Glutamatergic neuron (in vitro differentiated cells): ENCODE measurements at regions not wholly inside any gene's neighbourhood (a gene's known extent, or its start where the extent isn't known, plus 50 kb on each side); places are given as distances from the start of the nearest gene placed in this dataset.

Source experiments
- DNase-seq: peaks from one replicate; pipeline ENCODE4 v3.0.0; 2022
- H3K27ac Mint-ChIP-seq: one replicate; pipeline ENCODE4 v1.8.0; 2020; ENCODE audit warnings: mild to moderate bottlenecking, mixed read lengths, inconsistent platforms; ENCODE audit not compliant: unreplicated experiment
- H3K27me3 Mint-ChIP-seq: one replicate; pipeline ENCODE4 v1.8.0; 2020; ENCODE audit warnings: mild to moderate bottlenecking, moderate library complexity, mixed read lengths, inconsistent platforms; ENCODE audit not compliant: unreplicated experiment
- H3K36me3 Mint-ChIP-seq: one replicate; pipeline ENCODE4 v1.8.0; 2020; ENCODE audit warnings: mild to moderate bottlenecking, mixed read lengths, inconsistent platforms; ENCODE audit not compliant: unreplicated experiment
- H3K4me1 Mint-ChIP-seq: one replicate; pipeline ENCODE4 v1.8.0; 2020; ENCODE audit warnings: mild to moderate bottlenecking, low read depth, mixed read lengths, inconsistent platforms; ENCODE audit not compliant: unreplicated experiment
- H3K4me3 Mint-ChIP-seq: one replicate; pipeline ENCODE4 v1.8.0; 2020; ENCODE audit warnings: mild to moderate bottlenecking, mixed read lengths, inconsistent platforms; ENCODE audit not compliant: unreplicated experiment
- H3K9me3 Mint-ChIP-seq: one replicate; pipeline ENCODE4 v1.8.0; 2020; ENCODE audit warnings: mild to moderate bottlenecking, moderate library complexity, mixed read lengths, inconsistent platforms; ENCODE audit not compliant: unreplicated experiment
- CTCF ChIP-seq: fragments of 200-600 bp; sonication (generic); IDR thresholded peaks from one replicate; pipeline ENCODE4 v1.5.0; 2021; ENCODE audit not compliant: partially characterized antibody, unreplicated experiment

- H3K27ac Mint-ChIP-seq = no peak overlapping the region
Measured at GRCh38 chr18:29004921-29005320, 828.0 kb upstream of the CDH2 start.

GRCh38 chr18:29003194-29003593, 826.3 kb upstream of the CDH2 start:
- no peak overlapping the region for H3K27ac Mint-ChIP-seq
- no peak overlapping the region for H3K4me3 Mint-ChIP-seq
- no peaks in the 10 kb centered on the region for H3K9me3 Mint-ChIP-seq
- peaks cover 6% of the 10 kb centered on the region for H3K36me3 Mint-ChIP-seq
- H3K27me3 Mint-ChIP-seq = peaks cover 1% of the 10 kb centered on the region
- TF ChIP-seq CTCF = no peak
- no peaks in the 10 kb centered on the region for H3K4me1 Mint-ChIP-seq
- DNase-seq = no peak

More at GRCh38 chr18:29004921-29005320, 828.0 kb upstream of the CDH2 start:
- no peak for DNase-seq
- TF ChIP-seq CTCF = no peak
- peaks cover 4% of the 10 kb centered on the region for H3K36me3 Mint-ChIP-seq
- no peak overlapping the region for H3K4me3 Mint-ChIP-seq
- no peaks in the 10 kb centered on the region for H3K4me1 Mint-ChIP-seq
- peaks cover 1% of the 10 kb centered on the region for H3K27me3 Mint-ChIP-seq
- no peaks in the 10 kb centered on the region for H3K9me3 Mint-ChIP-seq

GRCh38 chr18:29002747-29003146, 825.8 kb upstream of the CDH2 start:
- no peaks in the 10 kb centered on the region for H3K9me3 Mint-ChIP-seq
- H3K36me3 Mint-ChIP-seq = peaks cover 6% of the 10 kb centered on the region
- TF ChIP-seq CTCF = no peak
- H3K4me1 Mint-ChIP-seq = no peaks in the 10 kb centered on the region
- DNase-seq = no peak
- H3K27me3 Mint-ChIP-seq = peaks cover 1% of the 10 kb centered on the region
- H3K4me3 Mint-ChIP-seq = no peak overlapping the region
- H3K27ac Mint-ChIP-seq = no peak overlapping the region

- Mint-ChIP-seq H3K36me3 (peaks cover 6% of the 10 kb centered on the region), H3K27ac (no peak overlapping the region), H3K4me3 (no peak overlapping the region), H3K4me1 (no peaks in the 10 kb centered on the region), H3K9me3 (no peaks in the 10 kb centered on the region), H3K27me3 (peaks cover 1% of the 10 kb centered on the region)
- DNase-seq = no peak
- TF ChIP-seq CTCF = no peak
Measured at GRCh38 chr18:28999726-29000125, 822.8 kb upstream of the CDH2 start.

- no peaks in the 10 kb centered on the region for H3K9me3 Mint-ChIP-seq
- no peak overlapping the region for H3K27ac Mint-ChIP-seq
- no peak overlapping the region for H3K4me3 Mint-ChIP-seq
- DNase-seq = no peak
- peaks cover 5% of the 10 kb centered on the region for H3K36me3 Mint-ChIP-seq
- no peaks in the 10 kb centered on the region for H3K27me3 Mint-ChIP-seq
- TF ChIP-seq CTCF = no peak
- no peaks in the 10 kb centered on the region for H3K4me1 Mint-ChIP-seq
Measured at GRCh38 chr18:28995319-28995718, 818.4 kb upstream of the CDH2 start.
